GM18873 (cell line): ENCODE measurements at regions not wholly inside any gene's neighbourhood (a gene's known extent, or its start where the extent isn't known, plus 50 kb on each side); places are given as distances from the start of the nearest gene placed in this dataset.

Experiments
- ATAC-seq: cut with Tn5 transposase; IDR thresholded peaks from one replicate; pipeline ENCODE4 v1.9.1; 2021; ENCODE audit warnings: mild to moderate bottlenecking, moderate library complexity, moderate number of reproducible peaks; ENCODE audit not compliant: unreplicated experiment, low FRiP score

- no peak for ATAC-seq
Observed at GRCh38 chr7:88700725-88701124, 58.8 kb upstream of the ZNF804B start.

- ATAC-seq, result no peak
Observed at GRCh38 chr7:88694207-88694606, 65.3 kb upstream of the ZNF804B start.

GRCh38 chr7:88693131-88693530 lies 66.4 kb upstream of the ZNF804B start:
- no peak for ATAC-seq

GRCh38 chr7:88692493-88692892 lies 67.0 kb upstream of the ZNF804B start:
- no peak for ATAC-seq

GRCh38 chr7:88689821-88690220 lies 69.7 kb upstream of the ZNF804B start:
- ATAC-seq, result no peak

GRCh38 chr7:88688222-88688621 lies 71.3 kb upstream of the ZNF804B start:
- no peak for ATAC-seq

DNA sequence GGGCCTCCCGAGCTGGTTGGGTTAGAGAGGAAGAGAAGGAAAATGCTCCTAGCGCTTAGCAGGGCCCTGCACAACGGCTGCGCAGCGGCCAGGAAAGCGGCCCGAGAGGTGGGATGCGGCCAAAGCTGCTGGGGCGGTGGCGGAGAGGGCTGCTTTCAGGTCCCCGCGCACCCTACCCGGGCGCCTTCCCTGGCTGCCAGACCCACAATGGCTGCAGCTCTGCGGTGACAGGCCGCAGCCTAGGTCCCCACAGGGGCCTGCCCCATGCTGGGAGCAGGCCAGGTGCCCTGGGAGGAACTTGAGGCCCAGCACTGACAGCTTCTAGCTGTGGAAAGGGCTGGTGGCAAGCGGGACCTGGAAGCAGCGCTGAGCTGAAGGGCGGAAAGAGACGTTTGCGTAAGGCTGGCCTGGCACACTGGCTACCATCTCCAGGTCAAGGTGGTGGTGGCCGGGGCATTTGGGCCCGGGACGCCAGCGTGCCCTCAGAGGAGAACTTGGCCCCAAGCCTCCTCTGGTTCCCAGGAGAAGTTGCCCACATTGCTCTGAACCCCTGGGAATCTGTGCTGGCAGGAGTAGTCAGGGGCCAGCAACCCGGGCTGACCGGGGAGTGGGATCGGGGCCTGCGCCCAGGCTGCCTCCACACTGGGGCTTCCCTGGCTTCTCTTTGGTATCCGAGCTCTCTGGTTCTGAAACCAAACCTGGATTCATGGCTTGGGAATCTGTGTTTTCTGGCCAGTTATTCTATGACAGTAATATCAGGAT lies 72.9 kb upstream of the ZNF804B start:
- no peak for ATAC-seq

- ATAC-seq, result no peak
Observed at GRCh38 chr7:88681682-88682081, 77.8 kb upstream of the ZNF804B start.

DNA sequence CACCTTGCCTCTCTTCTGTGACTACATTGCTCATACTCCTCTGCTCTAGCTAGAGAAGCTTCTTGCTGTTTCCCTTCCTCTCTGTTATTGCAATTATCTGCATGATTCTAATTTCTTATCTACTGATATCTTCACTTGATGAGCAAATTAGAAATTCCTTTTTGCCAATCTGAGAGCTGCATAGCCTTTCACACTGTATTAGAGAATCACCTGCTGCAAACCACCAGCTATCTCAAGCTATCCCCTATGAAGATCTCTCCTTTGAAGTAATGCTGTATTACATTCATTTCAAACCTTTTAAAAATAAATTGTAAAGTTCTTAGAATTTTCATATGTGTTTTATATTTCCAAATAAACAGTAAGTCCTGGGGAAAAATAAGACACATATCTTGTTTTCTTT lies 89.0 kb upstream of the ZNF804B start:
- no peak for ATAC-seq

GRCh38 chr7:88669913-88670312 lies 89.6 kb upstream of the ZNF804B start:
- no peak for ATAC-seq

GRCh38 chr7:88668591-88668990 lies 90.9 kb upstream of the ZNF804B start:
- no peak for ATAC-seq

GRCh38 chr7:88666626-88667025 lies 92.9 kb upstream of the ZNF804B start:
- ATAC-seq, result no peak

DNA sequence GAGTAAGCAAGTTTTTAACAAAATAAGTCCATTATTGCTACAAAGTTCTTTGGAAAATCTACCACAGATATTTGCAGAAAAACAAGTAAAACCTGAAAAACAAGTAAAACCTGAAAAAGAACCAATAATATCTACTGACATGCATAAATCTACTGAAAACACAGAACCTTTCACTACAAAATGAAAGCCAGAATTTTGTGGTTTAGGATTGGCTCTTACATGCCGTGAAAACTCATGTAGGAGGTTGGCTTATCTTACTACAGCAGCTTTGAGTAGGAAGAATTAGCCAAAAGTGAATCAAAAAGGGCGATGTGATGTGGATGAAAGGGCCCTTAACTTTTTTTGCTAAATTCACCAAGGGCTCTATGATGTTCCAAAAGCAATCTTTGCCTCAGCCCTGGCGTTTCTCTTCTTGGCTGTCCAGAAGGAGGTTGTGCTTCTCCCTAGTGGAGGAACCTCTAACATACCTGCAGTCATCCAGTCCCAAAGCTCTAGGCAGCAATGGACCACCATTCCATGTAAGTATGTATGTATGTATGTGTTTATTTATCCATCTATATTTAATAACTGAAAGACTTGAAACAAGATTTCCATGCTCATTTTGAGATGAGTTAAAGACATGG lies 93.5 kb upstream of the ZNF804B start:
- ATAC-seq, result no peak

- ATAC-seq, result no peak
Observed at GRCh38 chr7:88664630-88665233, 94.8 kb upstream of the ZNF804B start.

DNA sequence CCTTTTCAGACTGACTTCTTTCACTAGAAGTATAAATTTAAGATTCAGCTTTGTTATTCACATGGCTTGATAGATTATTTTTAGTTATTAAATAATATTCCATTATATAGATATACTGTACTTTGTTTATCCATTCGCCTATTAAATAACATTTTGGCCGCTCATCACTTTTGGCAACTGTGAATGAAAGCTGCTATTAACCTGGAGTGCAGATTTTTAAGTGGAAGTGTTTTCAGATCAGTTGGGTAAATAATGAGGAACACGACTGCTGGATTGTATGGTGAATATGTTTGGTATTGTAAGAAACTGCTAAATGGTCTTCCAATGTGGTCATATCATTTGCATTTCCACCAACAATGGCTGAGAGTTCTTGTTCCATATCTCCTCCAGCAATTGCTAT lies 97.6 kb upstream of the ZNF804B start:
- no peak for ATAC-seq

DNA sequence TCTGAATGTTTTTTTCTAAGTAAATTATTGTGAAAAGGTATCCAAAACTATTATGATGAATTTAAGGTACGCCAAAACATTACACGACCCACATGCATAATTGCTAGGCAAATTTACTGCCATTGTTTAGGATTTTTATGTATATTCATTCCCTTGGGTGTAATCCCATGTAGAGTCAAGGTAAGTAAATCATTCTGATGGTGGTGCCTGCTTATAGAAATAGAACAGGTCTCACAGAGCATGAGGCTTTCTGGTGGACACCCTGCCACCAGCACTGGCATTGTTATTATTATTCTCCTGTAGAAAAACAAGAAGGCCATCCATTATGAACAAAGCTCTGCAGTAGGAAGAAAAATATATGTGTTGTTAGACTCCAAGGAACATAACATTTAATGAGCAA lies 111.7 kb upstream of the ZNF804B start:
- ATAC-seq, result no peak

DNA sequence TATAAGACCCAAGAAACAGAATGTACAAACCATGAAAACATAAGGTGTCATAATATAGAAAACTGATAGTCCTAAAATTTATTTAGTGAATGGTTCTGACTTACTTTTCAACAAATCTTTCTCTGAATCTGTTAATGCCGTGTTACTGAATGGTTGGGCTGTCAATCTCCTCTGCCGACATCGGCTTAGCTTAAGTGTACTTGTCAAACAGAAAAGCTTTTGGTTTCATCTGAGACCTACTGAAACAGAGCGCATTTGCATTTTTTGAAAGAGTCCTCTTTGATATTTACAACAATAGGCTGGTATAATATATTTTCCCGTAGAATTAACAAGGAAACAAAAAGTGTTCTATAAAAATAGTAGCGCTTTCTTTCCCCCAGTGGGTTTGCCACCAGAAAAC lies 120.9 kb upstream of the ZNF804B start:
- no peak for ATAC-seq

- ATAC-seq, result no peak
Observed at GRCh38 chr7:88637795-88638194, 121.7 kb upstream of the ZNF804B start.

GRCh38 chr7:88635149-88635548 lies 124.4 kb upstream of the ZNF804B start:
- no peak for ATAC-seq

GRCh38 chr7:88629559-88629958 lies 129.9 kb upstream of the ZNF804B start:
- ATAC-seq, result no peak

DNA sequence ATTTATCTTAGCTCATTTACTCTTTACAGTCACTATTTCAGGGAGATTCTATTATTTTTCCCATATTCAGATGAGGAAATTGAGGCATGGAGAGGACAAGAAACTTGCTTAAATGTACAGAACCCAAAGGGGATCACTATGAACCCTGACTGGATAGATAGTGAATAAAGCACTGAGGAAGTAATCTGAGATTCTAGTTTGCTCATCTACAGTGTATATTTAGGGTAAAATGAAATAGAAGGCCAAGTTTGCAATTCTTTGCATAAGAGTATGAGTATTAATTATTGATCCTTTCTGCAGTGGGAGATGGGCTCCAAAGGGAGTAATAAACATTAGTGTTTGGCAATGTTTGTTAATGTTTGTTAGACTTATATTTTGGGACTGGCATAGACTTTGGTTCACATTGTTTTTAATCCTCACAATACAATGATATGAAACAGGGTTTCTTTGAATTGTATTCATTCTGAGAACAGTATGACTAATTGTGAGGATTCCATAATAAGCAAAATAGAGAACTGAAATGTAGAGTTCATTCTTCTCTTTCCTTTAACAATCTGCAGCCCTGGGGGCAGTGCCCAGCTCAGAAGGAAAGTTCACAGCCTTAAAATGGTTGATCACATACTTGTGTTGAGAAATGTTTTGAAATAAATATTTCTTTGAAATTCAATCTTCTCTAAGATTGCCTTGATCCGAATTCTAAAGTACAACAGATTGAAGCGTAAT lies 131.0 kb upstream of the ZNF804B start:
- ATAC-seq, result peak; percentile 100
